NT2/D1 (cell line): ENCODE measurements at regions not wholly inside any gene's neighbourhood (a gene's known extent, or its start where the extent isn't known, plus 50 kb on each side); places are given as distances from the start of the nearest gene placed in this dataset.

Experiments
- DNase-seq: peaks from one replicate; pipeline ENCODE4 v3.0.0-alpha.2; 2011; ENCODE audit warnings: low read depth, low spot score
- H3K27me3 ChIP-seq: 2 replicates; pipeline ENCODE4 v1.6.0; 2011; ENCODE audit warnings: mild to moderate bottlenecking; ENCODE audit not compliant: insufficient read length, insufficient read depth
- H3K36me3 ChIP-seq: 2 replicates; pipeline ENCODE4 v1.6.1; 2011; ENCODE audit warnings: mild to moderate bottlenecking, low read length, mixed read lengths; ENCODE audit not compliant: insufficient read depth, insufficient read length
- H3K4me1 ChIP-seq: 2 replicates; pipeline ENCODE4 v1.5.1; 2011; ENCODE audit not compliant: insufficient read depth, insufficient read length
- H3K4me3 ChIP-seq: 2 replicates; pipeline ENCODE4 v1.5.1; 2011; ENCODE audit warnings: low read depth; ENCODE audit not compliant: insufficient read length
- H3K9ac ChIP-seq: 2 replicates; pipeline ENCODE4 v1.6.0; 2011; ENCODE audit warnings: low read depth; ENCODE audit not compliant: insufficient read length
- H3K9me3 ChIP-seq: 2 replicates; pipeline ENCODE4 v1.5.1; 2011; ENCODE audit warnings: mild to moderate bottlenecking, low read length; ENCODE audit not compliant: insufficient read depth
- SUZ12 ChIP-seq: IDR thresholded peaks from 2 replicates; pipeline ENCODE4 v1.6.1; 2011; ENCODE audit not compliant: insufficient read length, insufficient read depth; ENCODE audit errors: extremely low read depth
- YY1 ChIP-seq: IDR thresholded peaks from 2 replicates; pipeline ENCODE4 v1.6.1; 2011; ENCODE audit not compliant: insufficient read length, insufficient read depth
- ZNF274 ChIP-seq: IDR thresholded peaks from 2 replicates; pipeline ENCODE4 v1.6.1; 2011; ENCODE audit warnings: mild to moderate bottlenecking, low read depth, low read length

DNA sequence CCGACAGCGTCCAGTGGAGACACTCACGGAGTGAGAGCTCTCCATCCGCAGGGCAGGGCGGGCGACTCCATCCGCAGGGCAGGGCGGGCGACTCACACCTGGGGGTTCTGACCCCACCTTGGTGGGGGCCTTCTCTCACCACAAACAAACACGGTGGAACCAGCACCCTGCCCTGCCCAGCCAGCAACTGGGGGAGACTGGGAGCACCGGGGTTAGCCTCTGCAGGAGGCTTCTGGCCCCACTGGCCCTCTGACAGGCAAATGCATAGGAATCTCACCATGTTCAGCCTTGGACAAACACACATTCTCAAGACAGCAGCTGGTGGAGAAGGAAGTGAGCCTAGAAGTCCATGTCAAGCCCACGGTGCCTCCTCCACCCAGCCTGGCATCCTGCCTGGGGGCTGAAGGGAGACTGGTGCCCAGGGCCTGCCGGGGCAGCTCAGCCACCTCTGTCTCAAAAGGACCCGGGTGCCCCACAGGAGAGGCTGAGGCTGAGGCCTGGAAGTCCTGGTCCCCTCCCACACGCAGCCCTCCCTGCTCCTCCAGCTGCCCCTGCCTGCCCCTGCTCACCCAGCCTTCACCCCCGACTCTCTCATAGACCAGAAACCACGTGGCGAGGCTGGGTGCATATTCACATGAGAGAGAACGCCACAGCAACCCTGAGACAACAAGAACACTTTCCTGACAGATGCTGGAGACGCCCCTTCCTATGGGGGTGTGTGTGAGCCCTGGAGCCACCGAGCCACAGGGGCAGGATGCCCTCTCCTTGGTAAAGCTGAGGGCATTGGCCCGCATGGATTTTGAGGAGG lies 98.4 kb upstream of the B3GAT1 start:
- peaks cover 3% of the 10 kb centered on the region for H3K4me1 ChIP-seq
- DNase-seq, result no peak
- no peak overlapping the region for H3K4me3 ChIP-seq
- no peak overlapping the region for H3K9ac ChIP-seq
- TF ChIP-seq YY1 (no peak), SUZ12 (no peak), ZNF274 (no peak)
- no peaks in the 10 kb centered on the region for H3K9me3 ChIP-seq
- H3K27me3 ChIP-seq, result peaks cover 7% of the 10 kb centered on the region
- H3K36me3 ChIP-seq, result no peaks in the 10 kb centered on the region

DNA sequence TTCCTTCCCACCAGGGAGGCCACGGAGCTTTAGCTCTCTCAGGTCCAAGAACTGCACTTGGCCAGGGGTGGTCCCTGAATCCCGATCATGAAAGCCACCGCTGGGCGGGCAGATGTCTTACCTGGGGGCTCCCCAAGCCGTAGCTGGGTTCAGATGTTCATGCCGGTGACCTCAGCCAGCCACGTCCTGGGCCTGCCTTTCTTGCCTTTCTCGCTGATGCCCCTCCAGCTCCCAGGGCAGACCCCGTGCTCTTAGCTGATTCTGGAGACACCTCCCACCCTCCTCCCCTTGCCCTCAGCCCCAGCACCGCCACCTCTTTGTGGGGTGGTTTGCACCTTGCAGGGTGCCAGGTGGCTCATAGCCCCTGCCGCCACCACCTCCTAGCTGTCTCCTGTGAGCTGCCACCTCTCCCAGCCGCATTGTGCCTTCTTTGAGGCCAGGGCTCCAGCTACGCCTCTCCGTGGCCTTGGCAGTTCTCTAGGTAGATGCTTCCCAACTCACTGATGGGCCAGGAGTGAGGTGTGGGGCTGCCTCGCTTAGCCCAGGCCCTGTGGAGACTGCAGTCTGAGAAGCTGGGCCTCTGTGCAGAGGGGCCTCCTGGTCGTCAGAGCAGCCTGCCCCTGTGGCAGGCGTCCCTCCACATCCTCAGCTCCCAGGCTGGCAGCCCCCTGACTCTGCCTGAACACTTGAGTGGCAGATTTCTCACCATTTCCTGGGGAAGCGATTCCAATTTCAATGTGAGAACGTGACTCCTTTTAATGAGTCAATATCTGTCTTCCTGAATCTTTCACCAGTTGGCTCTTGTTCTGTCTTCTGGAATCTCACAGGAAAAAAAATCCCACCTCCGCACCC lies 97.6 kb upstream of the B3GAT1 start:
- H3K4me1 ChIP-seq, result peaks cover 3% of the 10 kb centered on the region
- H3K4me3 ChIP-seq, result no peak overlapping the region
- no peaks in the 10 kb centered on the region for H3K36me3 ChIP-seq
- TF ChIP-seq SUZ12 (no peak), YY1 (no peak)
- H3K9me3 ChIP-seq, result no peaks in the 10 kb centered on the region
- no peak for DNase-seq
- no peak overlapping the region for H3K9ac ChIP-seq
- H3K27me3 ChIP-seq, result peaks cover 7% of the 10 kb centered on the region

DNA sequence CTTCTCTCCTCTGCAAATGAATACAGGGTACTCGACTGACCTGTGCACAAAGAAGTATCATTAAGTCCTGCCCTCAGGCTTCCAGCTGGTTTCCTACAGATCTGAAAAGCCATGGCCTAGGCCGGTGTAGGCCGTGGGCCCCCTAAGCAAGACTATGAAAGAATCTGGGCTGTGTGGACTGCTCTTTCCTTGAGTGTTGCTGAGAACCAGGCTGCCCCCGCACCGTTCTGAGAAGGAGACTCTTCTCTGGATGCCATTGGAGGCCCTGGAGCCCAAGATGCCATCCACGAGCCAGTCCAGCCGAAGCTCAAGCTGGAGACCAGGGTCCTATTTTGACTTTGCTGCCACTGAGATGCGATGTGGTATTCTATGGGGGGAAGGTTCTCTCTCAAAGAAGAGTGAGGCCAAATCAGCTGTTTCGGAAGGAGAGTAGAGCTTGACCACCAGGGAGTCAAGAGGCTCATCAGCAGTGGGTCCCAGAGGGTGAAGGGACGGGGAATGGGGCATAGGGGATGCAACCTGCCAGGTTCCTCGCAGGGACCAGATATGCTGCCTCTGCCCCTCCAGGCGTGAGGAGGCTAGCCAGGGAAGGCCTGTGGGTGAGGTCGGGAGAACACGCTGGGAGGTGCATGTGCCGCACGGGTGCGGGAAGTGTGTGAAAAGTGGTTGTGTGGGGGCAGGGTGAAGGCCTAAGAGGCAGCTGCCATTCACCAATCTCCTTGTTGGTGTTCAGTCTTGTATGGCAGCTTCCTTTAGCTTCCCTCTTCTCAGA lies 96.4 kb upstream of the B3GAT1 start:
- no peak for DNase-seq
- H3K9ac ChIP-seq, result no peak overlapping the region
- TF ChIP-seq YY1 (no peak), ZNF274 (no peak), SUZ12 (no peak)
- no peaks in the 10 kb centered on the region for H3K9me3 ChIP-seq
- peaks cover 5% of the 10 kb centered on the region for H3K27me3 ChIP-seq
- H3K36me3 ChIP-seq, result no peaks in the 10 kb centered on the region
- no peak overlapping the region for H3K4me3 ChIP-seq
- peaks cover 8% of the 10 kb centered on the region for H3K4me1 ChIP-seq

DNA sequence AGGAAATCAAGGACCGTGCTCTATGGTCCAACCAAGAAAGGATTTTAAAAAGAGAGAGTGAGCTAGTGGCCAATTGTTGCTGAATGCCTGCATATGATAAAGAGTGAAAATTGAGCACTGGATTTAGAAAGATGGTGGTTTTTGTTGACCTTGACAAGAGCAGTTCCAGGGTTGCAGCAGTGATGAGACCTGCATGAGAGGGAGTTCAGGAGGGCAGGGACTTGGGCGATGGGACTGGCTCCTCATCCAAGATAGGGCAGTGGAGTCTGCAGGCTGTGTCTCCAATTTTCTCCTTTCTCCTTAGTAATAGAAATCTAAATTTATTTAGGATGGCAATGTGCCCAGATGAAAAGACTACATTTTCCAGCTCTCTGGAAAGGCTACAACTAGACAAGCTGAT lies 94.0 kb upstream of the B3GAT1 start:
- peaks cover 8% of the 10 kb centered on the region for H3K4me1 ChIP-seq
- no peaks in the 10 kb centered on the region for H3K27me3 ChIP-seq
- H3K9ac ChIP-seq, result no peak overlapping the region
- no peak for TF ChIP-seq ZNF274
- TF ChIP-seq SUZ12, result no peak
- TF ChIP-seq YY1, result no peak
- H3K36me3 ChIP-seq, result no peaks in the 10 kb centered on the region
- no peaks in the 10 kb centered on the region for H3K9me3 ChIP-seq
- no peak overlapping the region for H3K4me3 ChIP-seq
- no peak for DNase-seq

DNA sequence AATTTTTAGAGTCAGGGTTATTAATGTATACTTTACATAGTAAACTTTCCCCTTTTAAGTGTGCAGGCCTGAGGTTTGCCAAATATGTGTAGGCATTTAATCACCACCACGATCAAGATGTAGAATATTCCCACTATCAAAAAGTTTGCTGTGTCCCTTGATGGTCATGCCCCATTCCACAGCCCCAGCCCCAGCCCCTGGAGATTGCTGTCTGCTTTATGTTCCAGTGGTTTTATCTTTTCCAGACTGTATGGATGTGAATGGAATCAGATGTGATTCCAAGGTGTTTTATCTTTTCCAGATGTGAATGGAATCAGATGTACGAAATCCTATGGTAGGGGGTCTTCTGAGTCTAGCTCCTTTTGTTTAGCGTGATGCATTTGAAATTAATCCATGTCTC lies 93.1 kb upstream of the B3GAT1 start:
- Histone ChIP-seq H3K27me3 (no peaks in the 10 kb centered on the region), H3K4me1 (peaks cover 8% of the 10 kb centered on the region), H3K9me3 (no peaks in the 10 kb centered on the region), H3K36me3 (no peaks in the 10 kb centered on the region), H3K4me3 (no peak overlapping the region), H3K9ac (no peak overlapping the region)
- DNase-seq, result no peak
- no peak for TF ChIP-seq YY1
- TF ChIP-seq ZNF274, result no peak

DNA sequence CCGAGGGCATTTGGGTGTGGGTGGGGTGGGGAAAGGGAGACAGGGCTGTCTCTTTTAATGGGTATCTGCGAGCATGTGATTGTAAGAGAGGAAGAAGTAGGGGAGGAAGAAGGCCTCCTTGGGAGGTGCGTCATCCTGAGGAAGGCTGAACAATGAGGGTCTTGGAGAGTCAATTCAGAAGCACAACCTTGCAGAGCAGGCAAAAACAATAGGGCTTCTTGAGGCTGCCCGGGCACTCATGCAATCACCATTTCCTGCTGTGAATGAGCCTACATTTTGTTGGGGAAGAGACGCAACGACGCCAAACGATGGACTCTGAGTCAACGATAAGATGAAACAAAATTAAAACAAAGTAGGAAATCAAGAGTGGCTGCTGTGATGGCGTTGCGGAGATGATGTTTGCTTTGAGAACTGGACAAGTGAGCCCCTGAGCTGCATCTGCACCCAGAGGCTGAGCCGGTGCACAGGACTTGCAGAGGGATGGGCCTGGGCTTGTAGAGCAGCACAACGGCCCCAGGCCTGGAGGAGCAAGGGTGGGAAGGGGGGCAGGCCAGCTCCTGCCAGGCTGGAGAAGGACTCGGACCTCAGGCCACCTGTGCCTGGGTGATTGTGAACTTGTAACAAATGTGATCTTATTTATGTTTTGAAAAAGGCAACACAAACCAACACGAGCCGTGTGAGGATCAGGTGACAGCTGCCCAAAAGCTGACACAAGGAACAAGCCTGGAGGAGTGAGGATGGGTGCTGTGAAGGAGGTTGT lies 92.3 kb upstream of the B3GAT1 start:
- TF ChIP-seq YY1 (no peak), ZNF274 (no peak), SUZ12 (no peak)
- Histone ChIP-seq H3K9ac (no peak overlapping the region), H3K27me3 (no peaks in the 10 kb centered on the region), H3K4me1 (peaks cover 8% of the 10 kb centered on the region), H3K4me3 (no peak overlapping the region), H3K36me3 (no peaks in the 10 kb centered on the region), H3K9me3 (no peaks in the 10 kb centered on the region)
- no peak for DNase-seq
